Renal cortex interstitium (tissue), 11 donors: ENCODE measurements at regions not wholly inside any gene's neighbourhood (a gene's known extent, or its start where the extent isn't known, plus 50 kb on each side); places are given as distances from the start of the nearest gene placed in this dataset.
"Not testable (repeated sequence)": the region's sequence is repeated elsewhere in the genome, so short reads cannot be mapped to it uniquely, and the experiment has no call there.

Source experiments
- DNase-seq, 11 donors: peaks; one replicate each; pipeline ENCODE4 v3.0.0-alpha.2; 2013; ENCODE audit warnings: low read depth in 9 of 11, low spot score in 4 of 11; ENCODE audit errors: extremely low read depth in 1 of 11

- no peak for DNase-seq
Measured at GRCh38 chr4:111959222-111959621, 186.0 kb upstream of the FAM241A start.

- DNase-seq = no peak
Measured at GRCh38 chr4:111960241-111960667, 185.0 kb upstream of the FAM241A start.

- not testable (repeated sequence) for DNase-seq
Measured at GRCh38 chr4:111961026-111961425, 184.2 kb upstream of the FAM241A start.

GRCh38 chr4:111961809-111962208, 183.4 kb upstream of the FAM241A start:
- no peak for DNase-seq

GRCh38 chr4:111963158-111963700, 182.0 kb upstream of the FAM241A start:
- no peak for DNase-seq

GRCh38 chr4:111977419-111977965, 167.8 kb upstream of the FAM241A start:
- no peak for DNase-seq

GRCh38 chr4:111979921-111980320, 165.3 kb upstream of the FAM241A start:
- no peak for DNase-seq

GRCh38 chr4:111982089-111982488, 163.2 kb upstream of the FAM241A start:
- DNase-seq = no peak

- DNase-seq = no peak
Measured at GRCh38 chr4:111984169-111984819, 161.0 kb upstream of the FAM241A start.

- DNase-seq = no peak
Measured at GRCh38 chr4:111985426-111985825, 159.8 kb upstream of the FAM241A start.

GRCh38 chr4:111986095-111986494, 159.2 kb upstream of the FAM241A start:
- DNase-seq = no peak

GRCh38 chr4:111988514-111988913, 156.7 kb upstream of the FAM241A start:
- no peak for DNase-seq

- no peak for DNase-seq
Measured at GRCh38 chr4:111989817-111990216, 155.4 kb upstream of the FAM241A start.

GRCh38 chr4:111991163-111991562, 154.1 kb upstream of the FAM241A start:
- no peak for DNase-seq

GRCh38 chr4:111991797-111992196, 153.5 kb upstream of the FAM241A start:
- DNase-seq = no peak

GRCh38 chr4:111992351-111993168, 152.7 kb upstream of the FAM241A start:
- DNase-seq = peak in 8 of 11 donors; percentile 9 to 32 (median 14)

GRCh38 chr4:111994392-111994791, 150.9 kb upstream of the FAM241A start:
- no peak for DNase-seq

GRCh38 chr4:111997785-111998184, 147.5 kb upstream of the FAM241A start:
- DNase-seq = no peak

- no peak for DNase-seq
Measured at GRCh38 chr4:111999801-112000200, 145.5 kb upstream of the FAM241A start.

GRCh38 chr4:112001041-112001440, 144.2 kb upstream of the FAM241A start:
- DNase-seq = no peak
